ENCODE measurements at regions not wholly inside any gene's neighbourhood (a gene's known extent, or its start where the extent isn't known, plus 50 kb on each side); places are given as distances from the start of the nearest gene placed in this dataset.

DNA sequence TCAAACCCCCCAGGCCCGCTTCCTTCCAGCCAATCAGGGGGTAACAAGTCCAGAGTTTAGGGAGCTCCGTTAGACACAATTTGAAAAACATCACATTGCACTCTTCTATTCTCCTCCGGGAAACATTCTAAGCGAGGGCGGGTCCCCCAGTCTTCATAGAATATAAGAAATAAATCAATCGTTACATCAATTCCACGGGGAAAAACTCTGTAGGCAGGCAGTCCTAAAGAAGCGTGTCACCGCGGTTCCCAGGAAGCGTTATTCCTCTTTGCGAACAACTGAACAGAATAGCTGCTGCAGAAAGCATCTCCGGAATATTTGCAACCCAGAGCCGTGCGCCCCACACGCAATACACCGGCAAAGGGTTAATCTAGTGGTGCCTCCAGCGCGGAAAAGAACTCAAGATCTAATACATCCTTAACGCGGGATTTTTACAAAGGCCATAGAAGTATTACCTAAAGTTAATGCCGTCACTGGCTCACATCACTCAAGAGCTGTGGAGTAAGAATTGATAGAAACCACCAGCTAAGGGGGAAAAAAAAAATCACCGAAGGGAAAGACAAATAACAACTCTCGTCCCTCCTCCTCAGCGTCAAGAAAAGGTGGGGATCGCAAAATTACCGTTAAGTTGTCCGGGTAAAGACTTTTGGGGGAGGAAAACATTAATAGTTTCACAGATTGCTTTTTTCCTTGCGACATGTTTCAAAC is 65.1 kb downstream of the KCNRG start:
- ATAC-seq, result no peak
- peaks cover 0 to 19% (median 0%) of the 10 kb centered on the region in 4 donors for H3K4me1 ChIP-seq

DNA sequence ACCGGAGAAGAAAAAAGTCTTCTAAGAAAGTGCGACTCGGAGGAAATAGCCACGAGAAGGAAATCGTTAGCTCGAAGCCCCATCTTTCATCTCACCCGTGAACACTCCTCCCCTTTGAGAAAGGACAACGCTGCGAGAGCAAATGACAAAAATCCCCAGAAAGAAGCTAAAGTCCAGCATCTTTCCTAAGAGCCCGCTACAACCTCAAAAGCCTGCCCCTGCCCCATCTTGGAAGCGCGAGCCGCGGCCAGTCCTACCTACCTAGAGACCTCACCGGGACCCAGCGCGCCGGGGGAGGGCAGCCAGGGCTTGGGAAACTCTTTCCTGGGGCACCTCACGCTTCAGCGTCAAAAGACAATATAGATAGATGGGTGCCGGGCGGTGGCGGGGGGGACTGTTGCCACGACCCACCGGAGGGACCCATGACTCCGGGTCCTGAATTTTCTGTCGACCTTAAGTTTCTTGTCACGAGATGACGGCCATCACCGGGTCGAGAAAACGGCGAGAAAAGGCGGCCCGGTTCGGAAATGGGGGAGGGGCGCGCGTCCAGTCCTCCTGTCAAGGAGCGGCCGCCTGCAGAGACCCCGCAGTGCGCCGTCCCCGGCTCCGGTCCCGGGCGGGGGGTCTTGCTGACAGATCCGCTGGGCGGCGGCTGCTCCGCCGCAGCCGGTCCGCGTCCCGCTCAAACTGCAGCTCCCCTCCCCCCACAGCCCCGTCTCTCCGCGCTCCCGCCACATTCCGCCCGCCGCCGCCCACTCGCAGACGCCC is 65.9 kb downstream of the KCNRG start:
- Histone ChIP-seq H3K4me1 (peaks cover 0 to 19% (median 0%) of the 10 kb centered on the region in 4 donors), H3K36me3 (no peaks in the 10 kb centered on the region), H3K4me3 (peak overlapping the region; percentile 61 to 69 (median 65)), H3K9me3 (no peaks in the 10 kb centered on the region), H3K27ac (peak overlapping the region; percentile 42 to 88 (median 70)), H3K27me3 (no peaks in the 10 kb centered on the region)
- DNase-seq (peak; percentile 67 to 79 (median 67)), ATAC-seq (peak; percentile 18 to 44 (median 30))
- TF ChIP-seq, protein P1, sequence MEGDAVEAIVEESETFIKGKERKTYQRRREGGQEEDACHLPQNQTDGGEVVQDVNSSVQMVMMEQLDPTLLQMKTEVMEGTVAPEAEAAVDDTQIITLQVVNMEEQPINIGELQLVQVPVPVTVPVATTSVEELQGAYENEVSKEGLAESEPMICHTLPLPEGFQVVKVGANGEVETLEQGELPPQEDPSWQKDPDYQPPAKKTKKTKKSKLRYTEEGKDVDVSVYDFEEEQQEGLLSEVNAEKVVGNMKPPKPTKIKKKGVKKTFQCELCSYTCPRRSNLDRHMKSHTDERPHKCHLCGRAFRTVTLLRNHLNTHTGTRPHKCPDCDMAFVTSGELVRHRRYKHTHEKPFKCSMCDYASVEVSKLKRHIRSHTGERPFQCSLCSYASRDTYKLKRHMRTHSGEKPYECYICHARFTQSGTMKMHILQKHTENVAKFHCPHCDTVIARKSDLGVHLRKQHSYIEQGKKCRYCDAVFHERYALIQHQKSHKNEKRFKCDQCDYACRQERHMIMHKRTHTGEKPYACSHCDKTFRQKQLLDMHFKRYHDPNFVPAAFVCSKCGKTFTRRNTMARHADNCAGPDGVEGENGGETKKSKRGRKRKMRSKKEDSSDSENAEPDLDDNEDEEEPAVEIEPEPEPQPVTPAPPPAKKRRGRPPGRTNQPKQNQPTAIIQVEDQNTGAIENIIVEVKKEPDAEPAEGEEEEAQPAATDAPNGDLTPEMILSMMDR (IDR thresholded peaks at IDR 0.05), result no peak
- TF ChIP-seq POLR2A (IDR thresholded peaks at IDR 0.05), result peak; percentile 7
- WGBS (ENCODE audit: insufficient coverage, low coverage, low lambda C conversion rate, missing lambda C conversion rate), result 2% methylated on average over 23 of the region's 67 CpGs
- intact Hi-C loops (cut with DNase I), result no loop called here

More for the DNA sequence above, 65.1 kb downstream of the KCNRG start:
- Histone ChIP-seq H3K4me3 (peak overlapping the region; percentile 61 to 69 (median 65)), H3K27me3 (no peaks in the 10 kb centered on the region), H3K9me3 (no peaks in the 10 kb centered on the region), H3K27ac (peak overlapping the region in 2 of 3 donors; percentile 70 to 88), H3K36me3 (no peaks in the 10 kb centered on the region)
- TF ChIP-seq, protein P1 (IDR thresholded peaks at IDR 0.05), result no peak
- peak; percentile 5 for TF ChIP-seq POLR2A (IDR thresholded peaks at IDR 0.05)
- DNase-seq, result no peak
- intact Hi-C loops (cut with DNase I), result no loop called here
- WGBS (ENCODE audit: insufficient coverage, low coverage, low lambda C conversion rate, missing lambda C conversion rate), result 5% methylated on average over 29 of the region's 29 CpGs

DNA sequence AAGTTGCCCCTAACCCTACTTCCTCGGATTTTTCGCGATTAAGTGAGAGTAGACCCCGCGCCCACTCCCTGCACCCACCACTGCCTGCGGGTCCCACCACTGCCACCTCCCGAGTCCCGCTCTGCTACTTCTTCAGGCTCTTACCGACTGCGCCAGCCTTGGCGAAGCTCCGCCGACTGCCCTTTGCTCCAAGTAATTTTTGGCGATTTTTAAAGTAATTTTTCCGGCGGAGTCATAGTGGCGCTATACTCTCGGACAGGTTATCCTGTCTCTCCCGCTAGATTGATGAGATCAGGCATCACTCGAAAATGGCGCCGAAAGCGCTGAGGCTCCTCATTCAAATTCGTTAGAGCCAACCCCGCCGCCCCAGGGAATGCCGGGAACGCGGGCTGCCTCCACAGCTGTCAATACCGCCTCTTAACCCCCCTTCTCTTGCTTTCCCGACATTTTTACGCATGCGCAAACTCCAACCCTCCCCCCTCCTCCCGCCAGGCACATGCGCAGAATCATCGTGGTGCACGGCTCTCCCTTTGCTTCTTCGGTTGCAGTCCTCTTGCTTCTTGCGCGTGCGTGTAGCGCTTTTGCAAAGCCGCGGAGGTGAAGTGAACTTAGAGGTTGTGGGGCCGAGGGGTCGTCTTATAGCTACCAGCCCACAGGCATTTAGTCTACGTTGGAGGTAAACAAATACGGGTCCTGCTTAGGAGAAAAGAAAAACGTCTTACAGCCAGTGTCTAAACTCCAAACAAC is 66.6 kb downstream of the KCNRG start:
- Histone ChIP-seq H3K27me3 (no peaks in the 10 kb centered on the region), H3K27ac (peak overlapping the region; percentile 75 to 88 (median 86)), H3K9me3 (no peaks in the 10 kb centered on the region), H3K36me3 (no peaks in the 10 kb centered on the region), H3K4me3 (peak overlapping the region; percentile 61 to 69 (median 65)), H3K4me1 (peaks cover 0 to 19% (median 0%) of the 10 kb centered on the region in 4 donors)
- peak; percentile 97 to 98 (median 98) for DNase-seq
- WGBS (ENCODE audit: insufficient coverage, low coverage, low lambda C conversion rate, missing lambda C conversion rate), result under 1% methylated on average over 37 of the region's 49 CpGs
- intact Hi-C loops (cut with DNase I), result no loop called here
- ATAC-seq, result peak; percentile 82 to 89 (median 84)
- TF ChIP-seq POLR2A (IDR thresholded peaks at IDR 0.05), result peak; percentile 27
- TF ChIP-seq, protein P1 (IDR thresholded peaks at IDR 0.05), result peak in 1 of 4 donors; percentile 5
